Stomach (tissue), 4 donors: ENCODE measurements at regions not wholly inside any gene's neighbourhood (a gene's known extent, or its start where the extent isn't known, plus 50 kb on each side); places are given as distances from the start of the nearest gene placed in this dataset.

ENCODE experiments used
- CTCF ChIP-seq, 7 experiments: fragments of 450-650 bp in 4 of 7; fragments of 200-600 bp in 3 of 7; sonication (generic) in 3 of 7; IDR thresholded peaks; one replicate each; pipeline ENCODE4 v1.5.1; 2016 to 2019; ENCODE audit warnings: antibody characterized with exemption in 7 of 7, control low read depth in 2 of 7, mild to moderate bottlenecking in 1 of 7
- POLR2A ChIP-seq, 4 donors: fragments of 450-650 bp; IDR thresholded peaks; one replicate each; pipeline ENCODE4 v1.6.1; 2016; ENCODE audit warnings: antibody characterized with exemption in 4 of 4, control low read depth in 2 of 4, mild to moderate bottlenecking in 1 of 4, moderate library complexity in 1 of 4
- POLR2AphosphoS5 ChIP-seq, 3 donors: sonication (generic); formaldehyde crosslinking; IDR thresholded peaks; one replicate each; pipeline ENCODE4 v1.6.1; 2016; ENCODE audit warnings: antibody characterized with exemption in 3 of 3

- no peak for TF ChIP-seq CTCF (IDR thresholded peaks at IDR 0.05)
- no peak for TF ChIP-seq POLR2A (IDR thresholded peaks at IDR 0.05)
- TF ChIP-seq POLR2AphosphoS5 (IDR thresholded peaks at IDR 0.05) = no peak
Measured at GRCh38 chr4:162920649-162921048, 246.0 kb downstream of the NAF1 start.
